ENCODE measurements at regions not wholly inside any gene's neighbourhood (a gene's known extent, or its start where the extent isn't known, plus 50 kb on each side); places are given as distances from the start of the nearest gene placed in this dataset.
"Not testable (repeated sequence)": the region's sequence is repeated elsewhere in the genome, so short reads cannot be mapped to it uniquely, and the experiment has no call there.

DNA sequence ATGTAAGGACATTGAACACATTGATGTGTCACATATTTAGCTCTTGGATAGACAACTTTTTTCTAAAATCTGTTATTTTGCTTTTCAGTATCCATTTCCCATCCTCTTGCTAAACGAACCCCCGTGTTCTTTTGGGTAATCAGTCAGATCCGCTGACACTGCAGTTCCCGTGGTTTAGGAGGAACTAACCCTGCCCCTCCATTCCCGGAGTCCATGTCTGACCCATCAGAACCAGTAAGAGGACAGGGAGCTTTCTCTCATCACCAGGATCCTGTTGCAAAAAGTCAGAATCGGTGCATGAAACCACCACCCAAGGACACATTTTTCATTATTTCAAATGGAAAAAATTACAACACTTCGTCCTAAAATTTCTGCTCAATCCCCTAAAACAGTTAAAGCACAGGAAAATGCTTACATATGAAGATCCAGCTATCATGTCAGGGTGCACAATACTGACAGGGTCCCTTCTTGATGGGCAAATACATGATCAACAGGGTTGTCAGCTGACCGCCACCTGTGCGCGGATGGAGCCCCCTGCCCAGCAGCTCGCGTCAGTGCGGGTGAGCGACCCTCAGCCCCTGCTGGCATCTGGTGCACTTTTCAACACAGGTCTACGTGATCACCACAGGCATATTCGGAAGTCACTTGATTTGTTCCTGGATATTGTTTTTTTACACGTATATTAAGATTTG, 276.8 kb downstream of the ADGRD1 start:
- DNase-seq, result no peak

GRCh38 chr12:131231032-131231980, 277.6 kb downstream of the ADGRD1 start:
- DNase-seq, result no peak

GRCh38 chr12:131232036-131232435, 278.3 kb downstream of the ADGRD1 start:
- DNase-seq, result no peak

- DNase-seq, result not testable (repeated sequence)
Observed at GRCh38 chr12:131232872-131233271, 279.2 kb downstream of the ADGRD1 start.

- DNase-seq, result not testable (repeated sequence)
Observed at GRCh38 chr12:131233850-131234789, 280.4 kb downstream of the ADGRD1 start.

DNA sequence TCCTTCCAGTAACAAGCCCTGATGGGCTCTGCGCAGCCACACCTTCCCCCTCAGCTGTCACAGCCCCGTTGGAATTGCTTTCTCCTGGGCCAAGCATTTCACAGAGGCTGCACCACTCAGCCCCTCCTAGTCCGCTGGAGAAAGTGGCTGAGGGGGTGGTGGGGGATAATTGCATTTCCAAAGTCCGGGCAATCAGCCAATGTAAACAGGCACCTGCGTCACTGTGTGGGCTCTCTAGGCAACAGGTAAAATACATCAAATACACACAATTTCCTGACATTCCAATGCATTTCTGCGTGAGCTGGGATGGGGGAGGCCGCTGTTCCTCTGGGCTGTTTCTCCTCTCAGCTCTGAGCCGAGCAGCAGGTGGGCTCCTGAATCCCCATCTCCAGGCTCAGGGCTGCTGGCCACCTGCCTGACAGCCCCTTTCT, 281.1 kb downstream of the ADGRD1 start:
- not testable (repeated sequence) for DNase-seq

DNA sequence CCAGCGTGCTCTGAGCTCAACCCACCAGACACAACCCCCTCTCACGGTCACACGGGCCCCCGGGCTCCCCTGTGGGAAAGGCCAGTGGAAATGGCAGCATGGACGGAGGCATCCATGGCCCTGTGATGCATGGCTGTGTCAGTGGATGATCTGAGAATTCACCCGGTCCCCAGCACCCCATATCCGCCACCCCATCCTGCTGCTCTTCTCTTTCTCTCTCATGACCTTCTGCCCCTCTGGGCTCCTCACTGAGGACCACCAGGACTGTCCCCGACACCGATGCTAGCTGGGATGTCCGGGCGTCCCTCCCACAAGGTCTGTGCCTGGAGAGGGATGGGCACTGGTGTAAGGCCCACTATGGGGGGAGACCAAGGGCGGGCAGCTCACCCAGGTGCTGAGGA, 282.2 kb downstream of the ADGRD1 start:
- no peak for DNase-seq

DNA sequence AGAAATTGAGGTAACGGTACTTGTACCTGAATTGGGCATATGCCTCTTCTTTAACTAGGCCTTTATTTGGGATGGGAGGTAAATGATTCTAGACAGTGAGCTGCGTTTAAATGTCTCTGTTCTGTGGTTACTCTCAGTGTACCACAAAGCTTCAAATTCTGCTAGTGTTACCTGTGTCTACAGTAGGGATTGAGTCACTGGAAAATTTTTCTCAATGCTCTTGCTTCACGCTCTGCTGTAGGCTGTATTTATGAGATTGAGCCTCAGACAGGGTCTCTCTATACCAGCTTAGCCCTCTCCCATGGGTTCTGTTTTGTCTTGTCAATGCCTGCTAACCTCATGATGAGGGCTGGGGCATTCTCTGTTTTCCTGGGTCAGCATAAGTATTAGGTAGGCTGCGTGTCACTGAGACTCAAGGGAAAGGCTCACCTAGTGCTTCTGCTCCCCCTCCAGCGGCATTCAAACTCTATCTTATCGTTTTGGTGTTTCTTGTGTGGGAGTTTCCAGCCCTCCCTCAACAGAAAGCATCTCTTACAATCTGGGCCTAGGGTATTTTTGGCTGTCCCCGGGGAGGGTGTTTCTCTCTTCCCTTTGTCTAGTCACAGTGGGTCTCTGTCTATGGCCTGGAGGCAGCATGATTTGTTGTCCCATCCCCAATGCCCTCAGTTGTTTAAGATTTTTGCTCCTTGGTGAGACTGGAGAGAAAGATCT, 285.8 kb downstream of the ADGRD1 start:
- DNase-seq, result no peak

DNA sequence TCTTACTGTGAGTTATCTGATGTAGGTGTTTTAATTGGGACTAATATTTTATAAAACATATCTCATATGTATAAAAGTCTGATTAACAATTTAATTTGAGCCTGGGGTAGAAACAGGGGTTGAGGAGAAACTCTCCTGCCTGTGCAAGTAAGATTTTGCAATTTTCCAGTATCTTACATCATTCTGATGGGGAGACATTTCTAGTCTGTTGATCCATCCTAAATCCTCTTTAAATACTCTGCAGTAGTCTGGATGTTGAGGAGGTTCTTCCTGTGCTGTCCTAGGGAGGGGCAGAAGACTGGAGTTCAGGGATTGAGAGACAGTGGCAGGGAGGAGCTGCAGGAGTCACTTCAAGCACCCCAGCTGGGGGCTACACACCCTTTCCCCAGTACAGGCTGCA, 287.8 kb downstream of the ADGRD1 start:
- DNase-seq, result no peak

DNA sequence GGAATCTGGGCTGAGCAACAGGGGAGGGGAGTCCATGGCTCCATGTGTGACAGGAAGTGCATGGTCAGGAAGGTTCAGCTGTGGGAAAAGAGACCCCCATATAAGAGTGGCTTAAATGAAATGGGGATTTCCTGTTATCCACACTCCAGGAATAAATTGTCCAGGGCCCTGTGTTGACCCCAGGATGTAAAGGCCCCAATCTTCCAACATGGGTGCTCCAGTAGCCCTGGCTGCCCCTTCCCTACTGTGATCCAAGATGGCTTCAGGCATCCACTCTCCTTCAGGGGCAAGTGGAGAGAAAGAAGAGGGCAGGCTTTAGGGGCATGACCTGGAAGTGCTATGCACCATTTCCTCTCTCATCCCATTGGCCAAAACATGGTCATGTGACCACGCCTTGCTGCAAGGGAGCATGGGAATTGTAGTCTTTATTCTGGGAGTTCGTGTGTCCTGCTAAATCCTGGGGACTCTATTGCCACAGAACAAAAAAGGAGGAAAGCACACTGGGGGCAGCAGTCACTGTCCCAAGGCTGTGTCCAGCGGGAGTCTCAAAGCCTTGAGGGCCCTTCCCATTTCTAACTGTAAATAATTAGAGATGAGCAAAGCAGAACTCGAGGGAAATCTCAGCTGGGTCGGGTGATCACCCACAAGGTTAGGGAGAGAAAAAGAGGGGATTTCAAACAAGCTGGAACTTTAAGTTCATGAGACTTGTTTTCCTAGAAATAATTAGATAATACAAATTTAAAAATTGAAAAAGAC, 289.2 kb downstream of the ADGRD1 start:
- peak; percentile 89 for DNase-seq

- DNase-seq, result not testable (repeated sequence)
Observed at GRCh38 chr12:131244157-131244688, 290.5 kb downstream of the ADGRD1 start.

DNA sequence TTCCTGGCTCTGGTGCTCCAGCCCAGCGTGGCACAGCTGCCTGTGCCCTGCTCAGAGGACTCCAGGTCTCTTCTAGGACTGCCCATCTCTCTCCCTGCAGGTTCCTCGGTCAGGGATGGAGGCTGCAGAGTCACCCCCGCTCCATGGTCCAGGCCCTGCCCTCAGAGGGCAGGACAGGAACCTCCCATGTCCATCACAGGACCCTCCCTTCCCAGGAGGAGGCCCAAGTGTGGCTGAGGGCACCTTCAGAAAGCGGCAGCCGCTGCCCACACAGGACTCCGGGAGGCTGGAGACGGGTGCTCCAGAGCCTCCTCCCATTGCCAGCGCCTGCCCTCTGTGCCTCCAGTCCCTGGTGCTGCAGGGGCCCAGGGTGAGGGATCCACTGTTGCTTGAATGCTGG, 291.5 kb downstream of the ADGRD1 start:
- not testable (repeated sequence) for DNase-seq

- DNase-seq, result no peak
Observed at GRCh38 chr12:131245564-131246355, 292.1 kb downstream of the ADGRD1 start.

DNA sequence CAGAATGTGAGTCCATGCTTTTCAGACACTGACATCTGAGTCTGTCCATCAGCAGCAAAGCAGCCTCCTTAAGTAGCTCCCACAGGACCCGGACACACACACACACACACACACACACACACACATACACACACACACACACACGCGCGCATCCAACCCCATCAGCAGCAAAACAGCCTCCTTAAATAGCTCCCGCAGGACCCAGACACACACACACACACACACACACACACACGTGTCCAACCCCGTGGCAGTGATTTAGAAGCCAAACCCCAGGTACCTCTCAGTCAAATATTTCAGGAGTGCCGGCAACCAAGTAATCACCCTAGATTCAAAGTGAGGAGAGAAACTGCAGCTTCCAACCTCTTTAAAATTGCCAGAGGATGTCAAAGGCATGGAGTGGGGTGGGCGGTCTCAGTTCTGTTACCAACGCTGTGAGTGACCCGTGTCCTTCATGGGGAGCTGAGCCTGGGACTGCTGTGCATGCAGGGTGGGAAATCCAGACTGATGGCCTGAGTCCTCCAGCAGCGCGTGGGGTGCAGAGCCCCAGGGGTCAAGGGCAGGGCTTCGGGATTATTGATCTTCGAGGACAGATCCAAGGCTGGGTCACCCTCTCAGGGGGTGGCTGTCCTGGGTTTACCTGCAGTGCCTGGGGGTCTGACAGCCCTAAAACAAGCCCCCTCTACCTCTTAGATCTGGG, 293.5 kb downstream of the ADGRD1 start:
- DNase-seq, result not testable (repeated sequence)

DNA sequence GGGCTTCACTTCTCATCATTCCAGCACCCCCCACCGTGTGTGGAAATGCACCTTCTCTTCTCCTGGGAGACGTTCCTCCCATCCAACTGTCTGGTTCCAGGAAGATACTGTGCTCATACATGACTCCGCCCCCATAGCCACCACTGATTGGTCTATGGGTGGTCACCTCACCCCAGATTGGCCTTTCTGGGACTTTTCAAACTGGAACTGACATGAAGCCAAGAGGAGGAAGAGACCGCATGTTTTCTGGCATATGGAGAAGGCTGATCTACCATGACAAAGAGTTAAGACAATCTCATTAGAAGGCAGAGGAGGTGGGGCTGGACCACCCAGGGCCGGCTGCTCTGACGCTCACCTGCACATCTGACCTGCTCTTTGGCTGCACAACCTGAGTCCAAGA, 294.2 kb downstream of the ADGRD1 start:
- DNase-seq, result not testable (repeated sequence)

- DNase-seq, result no peak
Observed at GRCh38 chr12:131249246-131250027, 295.7 kb downstream of the ADGRD1 start.

GRCh38 chr12:131250028-131250950, 296.6 kb downstream of the ADGRD1 start:
- DNase-seq, result no peak

- DNase-seq, result no peak
Observed at GRCh38 chr12:131250951-131251315, 297.2 kb downstream of the ADGRD1 start.

Data from hematopoietic multipotent progenitor cell treated with erythropoietin and hydrocortisone succinate and interleukin-3 and kit ligand, for 4 days (in vitro differentiated cells).